CD4-positive, CD25-positive, alpha-beta regulatory T cell (primary cell): ENCODE measurements at regions not wholly inside any gene's neighbourhood (a gene's known extent, or its start where the extent isn't known, plus 50 kb on each side); places are given as distances from the start of the nearest gene placed in this dataset.
A peak's percentile ranks its signal among the peaks of the same experiment; 100 is the strongest.
"Not testable (repeated sequence)": the region's sequence is repeated elsewhere in the genome, so short reads cannot be mapped to it uniquely, and the experiment has no call there.

ENCODE experiments used
- ATAC-seq, 2 donors: fragments of 150-1000 bp; cut with Tn5 transposase; one replicate each; pipeline ENCODE4 v1.10.0; 2021; ENCODE audit warnings: low read depth in 2 of 2, moderate number of reproducible peaks in 2 of 2, moderate library complexity in 1 of 2
- DNase-seq, 3 donors: peaks; one replicate each; pipeline versions ENCODE4 v3.0.0 to v3.0.0-alpha.2; 2012 to 2022; ENCODE audit warnings: mixed read lengths in 1 of 3
- H3K27ac ChIP-seq: one replicate; pipeline ENCODE4 v1.7.0; 2013; ENCODE audit warnings: mild to moderate bottlenecking, low read length; ENCODE audit not compliant: insufficient read depth, poor library complexity, severe bottlenecking
- H3K27me3 ChIP-seq: one replicate; pipeline ENCODE4 v1.7.0; 2013; ENCODE audit warnings: low read length; ENCODE audit not compliant: control insufficient read depth, insufficient read depth
- H3K36me3 ChIP-seq: one replicate; pipeline ENCODE4 v1.7.0; 2013; ENCODE audit warnings: mild to moderate bottlenecking, low read length, moderate library complexity; ENCODE audit not compliant: control insufficient read depth, insufficient read depth
- H3K4me1 ChIP-seq: 2 replicates; pipeline ENCODE4 v1.7.0; 2013; ENCODE audit warnings: mild to moderate bottlenecking, low read length; ENCODE audit not compliant: insufficient read depth, control insufficient read depth, poor library complexity, severe bottlenecking
- H3K4me3 ChIP-seq: one replicate; pipeline ENCODE4 v1.7.0; 2013; ENCODE audit warnings: low read depth, mild to moderate bottlenecking, low read length, moderate library complexity
- H3K9me3 ChIP-seq, 2 experiments: 1 replicate in 1 of 2; 2 replicates in 1 of 2; pipeline ENCODE4 v1.7.0; 2013; ENCODE audit warnings: low read length in 2 of 2, mild to moderate bottlenecking in 1 of 2, moderate library complexity in 1 of 2; ENCODE audit not compliant: control insufficient read depth in 2 of 2
- H3K27ac Mint-ChIP-seq, 3 donors: one replicate each; pipeline ENCODE4 v1.8.0; 2020 to 2022; ENCODE audit warnings: mild to moderate bottlenecking in 3 of 3, mixed read lengths in 3 of 3, moderate library complexity in 2 of 3
- H3K27me3 Mint-ChIP-seq: one replicate; pipeline ENCODE4 v1.8.0; 2022; ENCODE audit warnings: mild to moderate bottlenecking, mixed read lengths
- H3K36me3 Mint-ChIP-seq: one replicate; pipeline ENCODE4 v1.8.0; 2020; ENCODE audit warnings: mixed read lengths
- H3K4me1 Mint-ChIP-seq, 4 donors: one replicate each; pipeline ENCODE4 v1.8.0; 2020 to 2022; ENCODE audit warnings: mixed read lengths in 4 of 4, mild to moderate bottlenecking in 1 of 4
- H3K4me3 Mint-ChIP-seq, 4 donors: one replicate each; pipeline ENCODE4 v1.8.0; 2020 to 2022; ENCODE audit warnings: mild to moderate bottlenecking in 4 of 4, mixed read lengths in 4 of 4, moderate library complexity in 3 of 4
- H3K9me3 Mint-ChIP-seq, 7 donors: one replicate each; pipeline ENCODE4 v1.8.0; 2020 to 2022; ENCODE audit warnings: mixed read lengths in 7 of 7, mild to moderate bottlenecking in 3 of 7, moderate library complexity in 2 of 7

DNA sequence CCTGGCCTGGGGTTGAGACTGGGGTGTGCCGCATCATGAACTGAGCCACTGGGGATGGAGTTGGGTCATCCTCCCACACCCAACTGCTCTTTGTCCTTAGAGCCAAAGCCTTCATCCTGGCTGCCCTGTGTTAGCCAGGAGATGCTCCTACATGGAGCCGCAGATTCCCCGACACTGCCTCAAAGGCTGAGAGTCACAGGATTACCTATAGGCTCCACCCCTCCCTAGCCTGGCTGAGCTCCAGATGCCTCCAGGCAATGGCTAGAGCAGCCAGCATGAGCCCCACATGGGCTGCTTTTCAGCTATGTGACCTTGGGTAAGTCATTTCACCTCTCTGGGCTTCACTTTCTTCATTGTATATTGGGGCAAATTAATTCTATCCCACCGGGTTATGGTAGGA, 119.9 kb upstream of the POU3F1 start:
- peaks cover 0 to 1% (median 0%) of the 10 kb centered on the region in 7 donors for H3K9me3 Mint-ChIP-seq
- DNase-seq = no peak
- no peak overlapping the region for H3K27ac Mint-ChIP-seq

GRCh38 chr1:38153778-38154470, 107.3 kb upstream of the POU3F1 start:
- Histone ChIP-seq H3K4me3 (no peak overlapping the region), H3K4me1 (no peaks in the 10 kb centered on the region), H3K27ac (no peak overlapping the region), H3K36me3 (no peaks in the 10 kb centered on the region), H3K27me3 (peaks cover 16% of the 10 kb centered on the region), H3K9me3 (no peaks in the 10 kb centered on the region)
- no peak overlapping the region for H3K27ac Mint-ChIP-seq
- no peaks in the 10 kb centered on the region for H3K36me3 Mint-ChIP-seq
- no peak overlapping the region for H3K4me3 Mint-ChIP-seq
- no peaks in the 10 kb centered on the region for H3K4me1 Mint-ChIP-seq
- peaks cover 35% of the 10 kb centered on the region for H3K27me3 Mint-ChIP-seq
- H3K9me3 Mint-ChIP-seq = peaks cover 0 to 8% (median 3%) of the 10 kb centered on the region in 7 donors
- no peak for ATAC-seq
- DNase-seq = no peak

More for the DNA sequence above, 119.9 kb upstream of the POU3F1 start:
- Histone ChIP-seq H3K36me3 (no peaks in the 10 kb centered on the region), H3K4me1 (no peaks in the 10 kb centered on the region), H3K4me3 (no peak overlapping the region), H3K27me3 (peaks cover 7% of the 10 kb centered on the region), H3K27ac (no peak overlapping the region), H3K9me3 (no peaks in the 10 kb centered on the region)
- no peaks in the 10 kb centered on the region for H3K4me1 Mint-ChIP-seq
- no peak for ATAC-seq
- peaks cover 26% of the 10 kb centered on the region for H3K27me3 Mint-ChIP-seq
- H3K36me3 Mint-ChIP-seq = no peaks in the 10 kb centered on the region
- H3K4me3 Mint-ChIP-seq = no peak overlapping the region

GRCh38 chr1:38153066-38153777, 106.6 kb upstream of the POU3F1 start:
- Histone ChIP-seq H3K9me3 (no peaks in the 10 kb centered on the region), H3K27ac (no peak overlapping the region), H3K27me3 (peaks cover 12% of the 10 kb centered on the region), H3K4me3 (no peak overlapping the region), H3K36me3 (no peaks in the 10 kb centered on the region), H3K4me1 (no peaks in the 10 kb centered on the region)
- peaks cover 0 to 8% (median 3%) of the 10 kb centered on the region in 7 donors for H3K9me3 Mint-ChIP-seq
- H3K36me3 Mint-ChIP-seq = no peaks in the 10 kb centered on the region
- ATAC-seq (no peak), DNase-seq (no peak)
- no peak overlapping the region for H3K27ac Mint-ChIP-seq
- no peaks in the 10 kb centered on the region for H3K4me1 Mint-ChIP-seq
- peaks cover 35% of the 10 kb centered on the region for H3K27me3 Mint-ChIP-seq
- H3K4me3 Mint-ChIP-seq = no peak overlapping the region

DNA sequence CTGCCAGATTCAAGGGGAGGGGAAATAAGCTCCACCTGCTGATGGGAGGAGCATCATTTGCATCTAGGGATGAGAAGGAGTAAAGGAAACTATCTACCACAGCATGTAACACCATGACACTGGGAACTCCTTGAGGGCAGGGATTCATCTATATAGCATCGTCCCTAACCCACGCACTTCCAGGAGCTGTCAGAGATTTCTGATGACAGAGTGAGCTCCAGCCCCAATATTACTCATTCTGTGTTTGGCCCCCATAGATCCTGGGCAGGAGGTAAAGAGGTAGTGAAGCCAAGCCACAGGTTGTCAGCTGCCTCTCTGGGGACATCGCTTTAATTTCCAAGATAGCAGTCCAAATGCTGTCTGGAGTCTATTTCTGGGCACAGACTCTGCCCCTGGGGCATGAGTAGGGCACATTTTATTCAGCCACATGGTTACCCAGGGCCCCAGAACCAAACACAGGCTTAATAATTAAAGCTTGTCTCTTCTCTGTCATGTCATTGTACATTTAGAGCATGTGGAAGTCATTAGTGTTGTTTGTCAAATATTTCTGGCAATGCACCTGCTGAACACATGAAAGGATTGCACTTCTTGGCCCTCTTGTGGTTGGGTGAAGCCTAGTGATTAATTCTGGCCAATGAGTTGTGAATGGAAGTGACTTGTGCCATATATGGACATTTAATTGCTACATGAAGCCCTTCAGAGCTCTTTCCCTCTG, 105.9 kb upstream of the POU3F1 start:
- Mint-ChIP-seq H3K4me3 (no peak overlapping the region), H3K27ac (no peak overlapping the region), H3K4me1 (no peaks in the 10 kb centered on the region), H3K36me3 (no peaks in the 10 kb centered on the region), H3K27me3 (peaks cover 31% of the 10 kb centered on the region), H3K9me3 (peaks cover 0 to 8% (median 3%) of the 10 kb centered on the region in 7 donors)
- no peak overlapping the region for H3K27ac ChIP-seq
- peaks cover 8% of the 10 kb centered on the region for H3K27me3 ChIP-seq
- DNase-seq (peak in 1 of 3 donors; percentile 13), ATAC-seq (no peak)
- no peaks in the 10 kb centered on the region for H3K4me1 ChIP-seq
- H3K36me3 ChIP-seq = no peaks in the 10 kb centered on the region
- H3K4me3 ChIP-seq = no peak overlapping the region
- no peaks in the 10 kb centered on the region for H3K9me3 ChIP-seq

GRCh38 chr1:38151399-38151798, 104.8 kb upstream of the POU3F1 start:
- Histone ChIP-seq H3K4me3 (no peak overlapping the region), H3K9me3 (no peaks in the 10 kb centered on the region), H3K4me1 (no peaks in the 10 kb centered on the region), H3K36me3 (no peaks in the 10 kb centered on the region), H3K27ac (no peak overlapping the region), H3K27me3 (peaks cover 8% of the 10 kb centered on the region)
- no peak overlapping the region for H3K4me3 Mint-ChIP-seq
- H3K27me3 Mint-ChIP-seq = peaks cover 31% of the 10 kb centered on the region
- no peak for DNase-seq
- peaks cover 0 to 11% (median 3%) of the 10 kb centered on the region in 7 donors for H3K9me3 Mint-ChIP-seq
- no peaks in the 10 kb centered on the region for H3K36me3 Mint-ChIP-seq
- H3K27ac Mint-ChIP-seq = no peak overlapping the region
- ATAC-seq = no peak
- H3K4me1 Mint-ChIP-seq = no peaks in the 10 kb centered on the region

DNA sequence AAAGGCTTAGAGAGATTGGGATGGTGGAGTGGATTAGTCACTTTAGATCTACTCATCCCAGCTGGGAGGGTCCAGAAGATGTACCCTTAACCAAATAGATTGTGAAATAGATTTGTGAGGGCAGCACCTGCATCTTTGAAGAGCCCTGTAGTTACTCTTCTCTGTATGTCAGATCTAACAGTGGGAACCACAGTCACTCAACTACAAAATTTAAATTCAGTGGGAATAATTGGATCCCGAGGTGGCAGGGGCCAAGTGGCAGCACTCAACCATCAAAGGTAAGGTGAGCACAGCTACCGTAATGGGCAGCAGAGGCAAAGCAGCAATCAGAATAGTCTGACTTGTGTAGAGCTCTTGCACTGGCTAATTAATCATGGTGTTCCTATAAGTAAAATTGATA, 99.5 kb upstream of the POU3F1 start:
- not testable (repeated sequence) for H3K9me3 ChIP-seq, ATAC-seq, H3K27ac ChIP-seq, H3K4me1 ChIP-seq, H3K4me1 Mint-ChIP-seq, H3K36me3 Mint-ChIP-seq, H3K4me3 ChIP-seq, H3K27ac Mint-ChIP-seq, H3K36me3 ChIP-seq, H3K4me3 Mint-ChIP-seq, DNase-seq
- Mint-ChIP-seq H3K9me3 (peaks cover 0 to 17% (median 5%) of the 10 kb centered on the region in 7 donors), H3K27me3 (peaks cover 32% of the 10 kb centered on the region)
- peaks cover 17% of the 10 kb centered on the region for H3K27me3 ChIP-seq

GRCh38 chr1:38142606-38143005, 96.0 kb upstream of the POU3F1 start:
- Mint-ChIP-seq H3K27ac (no peak overlapping the region), H3K9me3 (peaks cover 0 to 17% (median 5%) of the 10 kb centered on the region in 7 donors), H3K4me1 (no peaks in the 10 kb centered on the region), H3K27me3 (peaks cover 37% of the 10 kb centered on the region), H3K4me3 (no peak overlapping the region), H3K36me3 (no peaks in the 10 kb centered on the region)
- DNase-seq (no peak), ATAC-seq (no peak)
- no peaks in the 10 kb centered on the region for H3K9me3 ChIP-seq
- H3K36me3 ChIP-seq = no peaks in the 10 kb centered on the region
- peaks cover 22% of the 10 kb centered on the region for H3K27me3 ChIP-seq
- no peaks in the 10 kb centered on the region for H3K4me1 ChIP-seq
- H3K27ac ChIP-seq = no peak overlapping the region
- no peak overlapping the region for H3K4me3 ChIP-seq
